Mesothelial cell of epicardium (in vitro differentiated cells): ENCODE measurements at regions not wholly inside any gene's neighbourhood (a gene's known extent, or its start where the extent isn't known, plus 50 kb on each side); places are given as distances from the start of the nearest gene placed in this dataset.
"Not testable (repeated sequence)": the region's sequence is repeated elsewhere in the genome, so short reads cannot be mapped to it uniquely, and the experiment has no call there.

Experiments
- DNase-seq, 2 experiments: peaks; one replicate each; pipeline ENCODE4 v3.0.0; 2021; ENCODE audit warnings: low spot score in 2 of 2; ENCODE audit not compliant: unreplicated experiment in 2 of 2
- H3K27ac Mint-ChIP-seq: 2 replicates; pipeline ENCODE4 v1.8.0; 2021; ENCODE audit warnings: mixed read lengths
- H3K27me3 Mint-ChIP-seq: 2 replicates; pipeline ENCODE4 v1.8.0; 2021; ENCODE audit warnings: low read depth, mixed read lengths
- H3K36me3 Mint-ChIP-seq: 2 replicates; pipeline ENCODE4 v1.8.0; 2021; ENCODE audit warnings: mixed read lengths
- H3K4me1 Mint-ChIP-seq: 2 replicates; pipeline ENCODE4 v1.8.0; 2021; ENCODE audit warnings: mixed read lengths
- H3K4me3 Mint-ChIP-seq: 2 replicates; pipeline ENCODE4 v1.8.0; 2021; ENCODE audit warnings: mild to moderate bottlenecking, moderate library complexity, mixed read lengths
- H3K9me3 Mint-ChIP-seq: 2 replicates; pipeline ENCODE4 v1.8.0; 2021; ENCODE audit warnings: mixed read lengths
- TF ChIP-seq, protein P1 (sequence below): fragments of 200-600 bp; sonication (generic); IDR thresholded peaks from one replicate; pipeline ENCODE4 v1.5.0; 2021; ENCODE audit warnings: antibody characterized with exemption; ENCODE audit not compliant: unreplicated experiment

DNA sequence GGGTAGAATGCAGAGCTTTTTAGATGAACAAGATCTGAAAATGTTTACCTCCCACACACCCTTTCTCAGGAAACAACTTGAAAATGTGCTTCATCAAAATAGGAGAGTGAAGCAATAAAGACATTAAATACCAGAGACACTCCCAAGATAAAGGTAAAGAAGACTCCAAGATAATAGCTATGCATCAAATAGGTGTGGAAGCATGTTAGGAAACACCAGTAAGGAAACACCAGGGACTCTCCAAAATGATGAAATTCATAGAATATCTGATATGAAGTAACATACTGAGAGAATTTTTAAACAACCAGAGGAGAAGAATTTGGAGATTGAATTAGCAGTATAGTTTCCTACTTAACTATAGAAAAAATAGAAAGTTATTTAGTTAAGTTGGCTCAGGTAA lies 57.0 kb downstream of the OR10A6 start:
- H3K27me3 Mint-ChIP-seq: no peaks in the 10 kb centered on the region
- peaks cover 13% of the 10 kb centered on the region for H3K9me3 Mint-ChIP-seq
- DNase-seq: no peak
- H3K4me1 Mint-ChIP-seq: peaks cover 18% of the 10 kb centered on the region
- H3K4me3 Mint-ChIP-seq: no peak overlapping the region
- TF ChIP-seq, protein P1, sequence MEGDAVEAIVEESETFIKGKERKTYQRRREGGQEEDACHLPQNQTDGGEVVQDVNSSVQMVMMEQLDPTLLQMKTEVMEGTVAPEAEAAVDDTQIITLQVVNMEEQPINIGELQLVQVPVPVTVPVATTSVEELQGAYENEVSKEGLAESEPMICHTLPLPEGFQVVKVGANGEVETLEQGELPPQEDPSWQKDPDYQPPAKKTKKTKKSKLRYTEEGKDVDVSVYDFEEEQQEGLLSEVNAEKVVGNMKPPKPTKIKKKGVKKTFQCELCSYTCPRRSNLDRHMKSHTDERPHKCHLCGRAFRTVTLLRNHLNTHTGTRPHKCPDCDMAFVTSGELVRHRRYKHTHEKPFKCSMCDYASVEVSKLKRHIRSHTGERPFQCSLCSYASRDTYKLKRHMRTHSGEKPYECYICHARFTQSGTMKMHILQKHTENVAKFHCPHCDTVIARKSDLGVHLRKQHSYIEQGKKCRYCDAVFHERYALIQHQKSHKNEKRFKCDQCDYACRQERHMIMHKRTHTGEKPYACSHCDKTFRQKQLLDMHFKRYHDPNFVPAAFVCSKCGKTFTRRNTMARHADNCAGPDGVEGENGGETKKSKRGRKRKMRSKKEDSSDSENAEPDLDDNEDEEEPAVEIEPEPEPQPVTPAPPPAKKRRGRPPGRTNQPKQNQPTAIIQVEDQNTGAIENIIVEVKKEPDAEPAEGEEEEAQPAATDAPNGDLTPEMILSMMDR: no peak
- peak overlapping the region; percentile 8 for H3K27ac Mint-ChIP-seq
- H3K36me3 Mint-ChIP-seq: peaks cover 13% of the 10 kb centered on the region

DNA sequence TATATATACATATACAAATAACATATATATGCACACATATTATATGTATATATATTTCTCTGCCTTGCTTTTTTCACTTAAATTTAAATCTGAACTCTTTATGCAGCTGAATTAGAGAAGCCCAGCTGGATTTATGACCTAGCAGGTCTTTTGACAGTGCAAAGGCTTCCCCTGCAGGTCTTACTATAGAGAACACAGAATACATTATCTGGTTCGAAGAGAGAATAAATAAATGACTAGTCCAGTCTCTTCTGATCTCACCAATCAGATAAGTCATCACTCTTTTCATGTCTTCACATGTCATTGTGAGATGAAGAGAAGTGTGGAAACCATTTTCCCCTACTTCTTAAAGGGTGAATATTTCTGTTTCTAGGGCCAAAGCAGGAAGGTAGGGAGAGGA lies 58.2 kb downstream of the OR10A6 start:
- Mint-ChIP-seq H3K36me3 (peaks cover 16% of the 10 kb centered on the region), H3K4me3 (no peak overlapping the region), H3K27me3 (no peaks in the 10 kb centered on the region), H3K9me3 (peaks cover 18% of the 10 kb centered on the region), H3K4me1 (peaks cover 16% of the 10 kb centered on the region), H3K27ac (peak overlapping the region; percentile 7)
- no peak for DNase-seq
- TF ChIP-seq, protein P1: no peak

DNA sequence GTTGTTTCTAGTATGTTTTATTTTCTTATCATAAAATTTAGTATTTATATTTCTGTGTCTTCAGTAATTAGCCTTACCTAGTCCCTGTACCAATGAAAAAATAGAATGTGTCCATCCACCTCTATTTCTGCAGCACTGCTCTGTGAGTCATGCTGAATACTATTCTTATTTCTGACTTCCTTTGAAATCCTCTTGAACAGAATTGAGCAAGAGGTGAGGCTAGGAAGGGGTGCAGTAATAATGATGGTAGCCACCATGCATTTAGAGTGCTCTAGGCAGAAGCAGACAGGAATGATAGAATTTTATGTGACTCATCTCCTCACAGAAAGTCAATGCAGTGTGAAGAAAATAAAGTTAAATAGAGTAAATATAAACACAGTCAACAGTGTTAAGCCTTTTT lies 60.0 kb downstream of the OR10A6 start:
- Mint-ChIP-seq H3K27ac (no peak overlapping the region), H3K4me3 (no peak overlapping the region), H3K36me3 (peaks cover 19% of the 10 kb centered on the region), H3K27me3 (no peaks in the 10 kb centered on the region), H3K9me3 (peaks cover 21% of the 10 kb centered on the region), H3K4me1 (peaks cover 16% of the 10 kb centered on the region)
- no peak for DNase-seq
- TF ChIP-seq, protein P1: no peak

DNA sequence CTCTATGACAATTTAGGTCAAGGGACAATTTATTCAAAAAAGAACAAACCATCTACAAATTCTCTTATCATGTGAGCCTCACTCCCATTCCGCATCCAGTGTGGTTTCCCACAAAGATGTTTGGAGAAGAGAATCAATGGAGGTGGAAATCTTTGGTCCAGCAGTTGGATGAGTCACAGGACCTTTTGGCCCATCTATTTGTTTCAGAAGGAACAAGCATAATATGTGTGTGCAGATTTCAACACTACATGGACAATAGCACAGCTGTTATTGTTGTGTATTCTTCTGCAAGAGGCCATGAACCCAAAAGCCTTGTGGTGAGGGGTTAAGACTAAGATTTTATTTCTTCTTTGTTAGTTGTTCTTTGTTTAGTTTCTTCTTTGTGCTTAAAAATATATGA lies 61.6 kb downstream of the OR10A6 start:
- H3K4me1 Mint-ChIP-seq: peaks cover 16% of the 10 kb centered on the region
- DNase-seq: no peak
- TF ChIP-seq, protein P1: no peak
- peaks cover 17% of the 10 kb centered on the region for H3K9me3 Mint-ChIP-seq
- peaks cover 19% of the 10 kb centered on the region for H3K36me3 Mint-ChIP-seq
- H3K27me3 Mint-ChIP-seq: no peaks in the 10 kb centered on the region
- no peak overlapping the region for H3K27ac Mint-ChIP-seq
- H3K4me3 Mint-ChIP-seq: no peak overlapping the region

DNA sequence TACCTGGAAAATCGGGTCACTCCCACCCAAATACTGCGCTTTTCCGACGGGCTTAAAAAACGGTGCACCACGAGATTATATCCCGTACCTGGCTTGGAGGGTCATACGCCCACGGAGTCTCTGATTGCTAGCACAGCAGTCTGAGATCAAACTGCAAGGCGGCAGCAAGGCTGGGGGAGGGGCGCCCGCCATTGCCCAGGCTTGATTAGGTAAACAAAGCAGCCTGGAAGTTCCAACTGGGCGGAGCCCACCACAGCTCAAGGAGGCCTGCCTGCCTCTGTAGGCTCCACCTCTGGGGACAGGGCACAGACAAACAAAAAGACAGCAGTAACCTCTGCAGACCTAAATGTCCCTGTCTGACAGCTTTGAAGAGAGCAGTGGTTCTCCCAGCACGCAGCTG lies 64.5 kb upstream of the OR5P2 start:
- not testable (repeated sequence) for H3K27ac Mint-ChIP-seq, H3K27me3 Mint-ChIP-seq, H3K4me3 Mint-ChIP-seq, DNase-seq, H3K9me3 Mint-ChIP-seq, H3K36me3 Mint-ChIP-seq
- peaks cover 16% of the 10 kb centered on the region for H3K4me1 Mint-ChIP-seq

DNA sequence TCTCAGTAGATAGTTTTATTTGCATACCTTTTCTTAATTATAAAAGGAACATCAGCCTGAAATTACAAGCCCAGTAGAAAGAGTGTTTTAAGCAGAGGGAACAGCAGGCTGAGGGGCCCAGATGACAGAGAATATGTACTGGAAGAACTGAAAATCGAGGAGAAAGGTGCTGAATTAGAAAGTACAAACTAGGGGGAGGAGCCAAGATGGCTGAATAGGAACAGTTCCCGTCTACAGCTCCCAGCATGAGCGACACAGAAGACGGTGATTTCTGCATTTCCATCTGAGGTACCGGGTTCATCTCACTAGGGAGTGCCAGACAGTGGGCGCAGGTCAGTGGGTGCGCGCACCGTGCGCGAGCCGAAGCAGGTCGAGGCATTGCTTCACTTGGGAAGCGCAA lies 64.1 kb upstream of the OR5P2 start:
- not testable (repeated sequence) for H3K27ac Mint-ChIP-seq, H3K9me3 Mint-ChIP-seq, H3K27me3 Mint-ChIP-seq, H3K36me3 Mint-ChIP-seq, DNase-seq, H3K4me3 Mint-ChIP-seq
- H3K4me1 Mint-ChIP-seq: peaks cover 19% of the 10 kb centered on the region

DNA sequence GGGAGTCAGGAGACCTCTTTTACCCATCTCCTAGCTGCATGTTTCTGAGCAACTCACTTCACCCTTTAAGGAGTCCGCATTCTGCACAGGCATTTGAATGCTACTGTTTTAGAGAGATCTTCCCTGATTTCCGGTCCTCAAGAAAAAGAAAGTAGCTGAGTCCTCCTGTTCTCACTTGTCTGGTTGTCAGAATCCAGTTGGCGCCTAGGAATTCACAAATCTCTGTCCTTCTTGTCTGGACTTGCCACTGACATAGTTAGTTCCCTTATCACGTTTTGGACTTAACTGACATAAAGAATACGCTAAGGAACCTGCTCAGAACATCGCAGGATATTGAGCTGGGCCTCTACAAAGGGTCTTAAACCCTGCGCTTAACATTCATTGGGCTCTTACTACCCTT lies 61.3 kb upstream of the OR5P2 start:
- H3K4me1 Mint-ChIP-seq: peaks cover 22% of the 10 kb centered on the region
- peaks cover 5% of the 10 kb centered on the region for H3K36me3 Mint-ChIP-seq
- TF ChIP-seq, protein P1: no peak
- no peak overlapping the region for H3K4me3 Mint-ChIP-seq
- peak overlapping the region; percentile 37 for H3K27ac Mint-ChIP-seq
- no peaks in the 10 kb centered on the region for H3K9me3 Mint-ChIP-seq
- H3K27me3 Mint-ChIP-seq: no peaks in the 10 kb centered on the region
- no peak for DNase-seq
